GM19328 (cell line): ENCODE measurements at regions not wholly inside any gene's neighbourhood (a gene's known extent, or its start where the extent isn't known, plus 50 kb on each side); places are given as distances from the start of the nearest gene placed in this dataset.

Experiments
- ATAC-seq: cut with Tn5 transposase; IDR thresholded peaks from one replicate; pipeline ENCODE4 v1.9.1; 2021; ENCODE audit warnings: mild to moderate bottlenecking, moderate library complexity; ENCODE audit not compliant: unreplicated experiment

- ATAC-seq: no peak
These were observed 50.5 kb upstream of the NT5C1B start for GRCh38 chr2:18639756-18640453.
